RWPE2 (cell line): ENCODE measurements at regions not wholly inside any gene's neighbourhood (a gene's known extent, or its start where the extent isn't known, plus 50 kb on each side); places are given as distances from the start of the nearest gene placed in this dataset.
A peak's percentile ranks its signal among the peaks of the same experiment; 100 is the strongest.
"Not testable (repeated sequence)": the region's sequence is repeated elsewhere in the genome, so short reads cannot be mapped to it uniquely, and the experiment has no call there.

ENCODE experiments used
- ATAC-seq: fragments of 200-7000 bp; cut with Tn5 transposase; 3 replicates; pipeline ENCODE4 v1.9.1; 2021; ENCODE audit warnings: low read depth
- DNase-seq: peaks from one replicate; pipeline ENCODE4 v3.0.0-alpha.2; 2020; ENCODE audit warnings: low spot score
- H3K27ac ChIP-seq: fragments of 450-650 bp; 2 replicates; pipeline ENCODE4 v1.5.1; 2017; ENCODE audit warnings: mild to moderate bottlenecking; ENCODE audit not compliant: poor library complexity, severe bottlenecking
- H3K27me3 ChIP-seq: fragments of 250-450 bp; sonication (Bioruptor Pico); 2 replicates; pipeline ENCODE4 v1.5.1; 2021; ENCODE audit warnings: mild to moderate bottlenecking, moderate library complexity; ENCODE audit not compliant: insufficient read depth, poor library complexity, severe bottlenecking
- H3K36me3 ChIP-seq: fragments of 250-450 bp; sonication (Bioruptor Pico); 2 replicates; pipeline ENCODE4 v1.5.1; 2020; ENCODE audit warnings: low read depth, mild to moderate bottlenecking, moderate library complexity
- H3K4me1 ChIP-seq: fragments of 250-450 bp; sonication (Bioruptor Pico); 2 replicates; pipeline ENCODE4 v1.5.1; 2021; ENCODE audit warnings: mild to moderate bottlenecking, moderate library complexity; ENCODE audit not compliant: insufficient read depth, poor library complexity, severe bottlenecking
- H3K4me3 ChIP-seq: fragments of 250-450 bp; sonication (Bioruptor Pico); 2 replicates; pipeline ENCODE4 v1.5.1; 2021; ENCODE audit warnings: mild to moderate bottlenecking, moderate library complexity; ENCODE audit not compliant: severe bottlenecking
- H3K9me3 ChIP-seq: fragments of 250-450 bp; sonication (Bioruptor Pico); 2 replicates; pipeline ENCODE4 v1.5.1; 2021; ENCODE audit warnings: mild to moderate bottlenecking, moderate library complexity; ENCODE audit not compliant: severe bottlenecking
- CTCF ChIP-seq: fragments of 450-650 bp; IDR thresholded peaks from one replicate; pipeline ENCODE4 v1.5.1; 2017; ENCODE audit warnings: mild to moderate bottlenecking, moderate library complexity; ENCODE audit not compliant: poor library complexity, severe bottlenecking

GRCh38 chr18:76275727-76276313 is 219.2 kb downstream of the ZNF516 start:
- H3K36me3 ChIP-seq: no peaks in the 10 kb centered on the region
- H3K9me3 ChIP-seq: no peaks in the 10 kb centered on the region
- ATAC-seq: no peak
- no peak for DNase-seq
- H3K27me3 ChIP-seq: peaks cover 11% of the 10 kb centered on the region
- H3K4me1 ChIP-seq: no peaks in the 10 kb centered on the region
- no peak for TF ChIP-seq CTCF
- H3K27ac ChIP-seq: no peak overlapping the region
- no peak overlapping the region for H3K4me3 ChIP-seq

- Histone ChIP-seq H3K27me3 (peaks cover 11% of the 10 kb centered on the region), H3K36me3 (no peaks in the 10 kb centered on the region), H3K27ac (no peak overlapping the region), H3K4me3 (no peak overlapping the region), H3K4me1 (no peaks in the 10 kb centered on the region), H3K9me3 (no peaks in the 10 kb centered on the region)
- peak; percentile 24 for TF ChIP-seq CTCF
- peak; percentile 38; the same call in 1 of the 3 replicates for ATAC-seq
- DNase-seq: no peak
Observed at GRCh38 chr18:76274468-76275289, 220.4 kb downstream of the ZNF516 start.

- H3K27me3 ChIP-seq: peaks cover 11% of the 10 kb centered on the region
Observed at GRCh38 chr18:76273956-76274355, 221.1 kb downstream of the ZNF516 start.

GRCh38 chr18:76273036-76273545 is 222.0 kb downstream of the ZNF516 start:
- H3K9me3 ChIP-seq: no peaks in the 10 kb centered on the region
- no peaks in the 10 kb centered on the region for H3K4me1 ChIP-seq
- DNase-seq (no peak), ATAC-seq (no peak)
- peaks cover 11% of the 10 kb centered on the region for H3K27me3 ChIP-seq
- no peak overlapping the region for H3K27ac ChIP-seq
- no peak overlapping the region for H3K4me3 ChIP-seq
- TF ChIP-seq CTCF: no peak
- H3K36me3 ChIP-seq: no peaks in the 10 kb centered on the region

More at GRCh38 chr18:76273956-76274355, 221.1 kb downstream of the ZNF516 start:
- DNase-seq (no peak), ATAC-seq (no peak)
- no peak overlapping the region for H3K27ac ChIP-seq
- no peaks in the 10 kb centered on the region for H3K9me3 ChIP-seq
- H3K36me3 ChIP-seq: no peaks in the 10 kb centered on the region
- H3K4me1 ChIP-seq: no peaks in the 10 kb centered on the region
- no peak for TF ChIP-seq CTCF
- H3K4me3 ChIP-seq: no peak overlapping the region

GRCh38 chr18:76267423-76267822 is 227.6 kb downstream of the ZNF516 start:
- not testable (repeated sequence) for H3K4me3 ChIP-seq, H3K27ac ChIP-seq, H3K4me1 ChIP-seq, H3K9me3 ChIP-seq, DNase-seq, ATAC-seq, H3K36me3 ChIP-seq, H3K27me3 ChIP-seq
